Neuronal stem cell (in vitro differentiated cells): ENCODE measurements at regions not wholly inside any gene's neighbourhood (a gene's known extent, or its start where the extent isn't known, plus 50 kb on each side); places are given as distances from the start of the nearest gene placed in this dataset.
"Not testable (repeated sequence)": the region's sequence is repeated elsewhere in the genome, so short reads cannot be mapped to it uniquely, and the experiment has no call there.

Experiments used
- DNase-seq: peaks from one replicate; pipeline ENCODE4 v3.0.0-alpha.2; 2013; ENCODE audit warnings: low spot score
- H2AFZ ChIP-seq: one replicate; pipeline ENCODE4 v1.6.1; 2013; ENCODE audit warnings: mild to moderate bottlenecking, low read length, inconsistent platforms
- H2AK5ac ChIP-seq: 2 replicates; pipeline ENCODE4 v1.6.1; 2013; ENCODE audit warnings: low read depth, mild to moderate bottlenecking, inconsistent platforms, low read length, moderate library complexity, mixed read lengths
- H2BK120ac ChIP-seq: 2 replicates; pipeline ENCODE4 v1.6.1; 2013; ENCODE audit warnings: low read depth, mild to moderate bottlenecking, inconsistent platforms, low read length, moderate library complexity, mixed read lengths
- H2BK12ac ChIP-seq: one replicate; pipeline ENCODE4 v1.6.1; 2013; ENCODE audit warnings: low read length, inconsistent platforms
- H2BK15ac ChIP-seq: 2 replicates; pipeline ENCODE4 v1.6.1; 2013; ENCODE audit warnings: mild to moderate bottlenecking, low read length, inconsistent platforms, mixed read lengths
- H2BK5ac ChIP-seq: one replicate; pipeline ENCODE4 v1.6.1; 2013; ENCODE audit warnings: inconsistent platforms, mild to moderate bottlenecking, low read length, moderate library complexity
- H3K14ac ChIP-seq: one replicate; pipeline ENCODE4 v1.6.1; 2013; ENCODE audit warnings: low read length, inconsistent platforms
- H3K18ac ChIP-seq: 2 replicates; pipeline ENCODE4 v1.6.1; 2013; ENCODE audit warnings: low read length, inconsistent platforms
- H3K23ac ChIP-seq: 2 replicates; pipeline ENCODE4 v1.6.1; 2013; ENCODE audit warnings: low read depth, mild to moderate bottlenecking, mixed read lengths, low read length, inconsistent platforms; ENCODE audit not compliant: poor library complexity
- H3K27ac ChIP-seq: replicated peaks from 3 replicates; pipeline ENCODE4 v1.5.1; 2013; ENCODE audit warnings: low read length, inconsistent platforms
- H3K27me3 ChIP-seq, 3 experiments: 2 replicates each; pipeline ENCODE4 v1.6.1; 2013; ENCODE audit warnings: low read length in 3 of 3, mild to moderate bottlenecking in 2 of 3, inconsistent platforms in 1 of 3, low read depth in 1 of 3, mixed read lengths in 1 of 3, moderate library complexity in 1 of 3; ENCODE audit not compliant: control insufficient read depth in 3 of 3, insufficient read depth in 3 of 3
- H3K36me3 ChIP-seq, 2 donors: replicated peaks in 1 of 2; 2 replicates each; pipeline ENCODE4 v1.6.1; 2013; ENCODE audit warnings: low read length in 2 of 2; ENCODE audit not compliant: control insufficient read depth in 2 of 2, insufficient read depth in 2 of 2
- H3K4ac ChIP-seq: 2 replicates; pipeline ENCODE4 v1.6.1; 2013; ENCODE audit warnings: inconsistent platforms, mild to moderate bottlenecking, low read length, moderate library complexity
- H3K4me1 ChIP-seq, 2 donors: 1 replicate in 1 of 2; 2 replicates in 1 of 2; pipeline ENCODE4 v1.6.1; 2013; ENCODE audit warnings: low read length in 2 of 2, low read depth in 1 of 2; ENCODE audit not compliant: control insufficient read depth in 2 of 2, insufficient read depth in 1 of 2
- H3K4me2 ChIP-seq: one replicate; pipeline ENCODE4 v1.6.1; 2013; ENCODE audit warnings: mild to moderate bottlenecking, low read length, inconsistent platforms; ENCODE audit not compliant: insufficient read depth, poor library complexity, severe bottlenecking
- H3K4me3 ChIP-seq, 2 donors: 2 replicates each; pipeline ENCODE4 v1.5.1; 2013; ENCODE audit warnings: low read length in 2 of 2, mild to moderate bottlenecking in 2 of 2, inconsistent platforms in 1 of 2, moderate library complexity in 1 of 2
- H3K79me1 ChIP-seq: one replicate; pipeline ENCODE4 v1.6.1; 2013; ENCODE audit warnings: low read depth, mild to moderate bottlenecking, inconsistent platforms, low read length, moderate library complexity
- H3K9ac ChIP-seq: one replicate; pipeline ENCODE4 v1.6.1; 2013; ENCODE audit warnings: mild to moderate bottlenecking, low read depth, low read length, inconsistent platforms; ENCODE audit not compliant: poor library complexity
- H3K9me3 ChIP-seq, 2 donors: replicated peaks in 1 of 2; 2 replicates each; pipeline versions ENCODE3 to v1.6.1; 2013; ENCODE audit warnings: low read length in 2 of 2, mild to moderate bottlenecking in 2 of 2, inconsistent platforms in 1 of 2, low read depth in 1 of 2, mixed read lengths in 1 of 2, moderate library complexity in 1 of 2; ENCODE audit not compliant: control insufficient read depth in 2 of 2, insufficient read depth in 1 of 2
- H4K8ac ChIP-seq: one replicate; pipeline ENCODE4 v1.6.1; 2013; ENCODE audit warnings: low read depth, mild to moderate bottlenecking, inconsistent platforms, low read length, moderate library complexity
- H4K91ac ChIP-seq: one replicate; pipeline ENCODE4 v1.6.1; 2013; ENCODE audit warnings: low read length, low read depth, mild to moderate bottlenecking, inconsistent platforms; ENCODE audit not compliant: poor library complexity
- WGBS, 2 donors: extraction: QIAGEN DNeasy Blood & Tissue Kit; methylation state at CpG; one replicate each; pipeline ENCODE4 v1.1.7; 2013; ENCODE audit warnings: missing lambda C conversion rate in 2 of 2, mixed read lengths in 1 of 2; ENCODE audit not compliant: insufficient read length in 2 of 2, insufficient replicate concordance in 1 of 2; ENCODE audit errors: extremely low coverage in 2 of 2; 5-methylcytosine and 5-hydroxymethylcytosine counted together

- not testable (repeated sequence) for H4K8ac ChIP-seq, H3K23ac ChIP-seq, H3K4ac ChIP-seq, H4K91ac ChIP-seq, H2BK15ac ChIP-seq, H3K9ac ChIP-seq, H3K4me3 ChIP-seq, H2AFZ ChIP-seq, H2AK5ac ChIP-seq, H3K36me3 ChIP-seq, H3K9me3 ChIP-seq, H3K27ac ChIP-seq, DNase-seq, H2BK120ac ChIP-seq, H3K4me2 ChIP-seq, H3K4me1 ChIP-seq, H3K79me1 ChIP-seq, H3K14ac ChIP-seq, H3K18ac ChIP-seq, H2BK5ac ChIP-seq, H2BK12ac ChIP-seq, H3K27me3 ChIP-seq
- no CpG with 5 or more reads among the region's 1 CpG for WGBS, 2 donors
Observed at GRCh38 chr21:10369289-10369688, 152.1 kb upstream of the TPTE start.

GRCh38 chr21:10377758-10378157 is 143.6 kb upstream of the TPTE start:
- not testable (repeated sequence) for H2BK15ac ChIP-seq, H2BK5ac ChIP-seq, H3K4me1 ChIP-seq, H3K4ac ChIP-seq, H3K23ac ChIP-seq, H3K27me3 ChIP-seq, H2BK12ac ChIP-seq, H2BK120ac ChIP-seq, H3K18ac ChIP-seq, H3K9ac ChIP-seq, DNase-seq, H3K9me3 ChIP-seq, H4K91ac ChIP-seq, H3K79me1 ChIP-seq, H3K36me3 ChIP-seq, H2AK5ac ChIP-seq, H3K4me2 ChIP-seq, H3K27ac ChIP-seq, H2AFZ ChIP-seq, H3K14ac ChIP-seq, H4K8ac ChIP-seq
- H3K4me3 ChIP-seq, result peak overlapping the region in 1 of 2 donors; percentile 5
- WGBS, 2 donors, result no CpG with 5 or more reads among the region's 10 CpGs

- not testable (repeated sequence) for DNase-seq, H2BK12ac ChIP-seq, H3K4ac ChIP-seq, H3K4me3 ChIP-seq, H4K91ac ChIP-seq, H2BK120ac ChIP-seq, H3K14ac ChIP-seq, H3K27ac ChIP-seq, H3K36me3 ChIP-seq, H2AK5ac ChIP-seq, H3K79me1 ChIP-seq, H3K4me2 ChIP-seq, H3K9ac ChIP-seq, H3K4me1 ChIP-seq, H2BK5ac ChIP-seq, H4K8ac ChIP-seq, H2BK15ac ChIP-seq, H3K23ac ChIP-seq, H3K27me3 ChIP-seq, H2AFZ ChIP-seq, H3K9me3 ChIP-seq, H3K18ac ChIP-seq
- WGBS, 2 donors, result no CpG with 5 or more reads among the region's 9 CpGs
Observed at GRCh38 chr21:10379816-10380215, 141.6 kb upstream of the TPTE start.

- H3K9ac ChIP-seq, H3K4me2 ChIP-seq, H3K27me3 ChIP-seq, H2BK120ac ChIP-seq, H2AFZ ChIP-seq, H2BK12ac ChIP-seq, H3K79me1 ChIP-seq, H3K4me3 ChIP-seq, H3K23ac ChIP-seq, H3K18ac ChIP-seq, H3K36me3 ChIP-seq, H3K4ac ChIP-seq, H2BK5ac ChIP-seq, H2AK5ac ChIP-seq, H4K8ac ChIP-seq, H3K14ac ChIP-seq, H3K4me1 ChIP-seq, H2BK15ac ChIP-seq, H3K27ac ChIP-seq, DNase-seq, H4K91ac ChIP-seq: not testable (repeated sequence)
- WGBS, 2 donors, result no CpG with 5 or more reads among the region's 6 CpGs
- peaks cover 8 to 12% of the 10 kb centered on the region in 2 donors for H3K9me3 ChIP-seq
Observed at GRCh38 chr21:10381687-10382060, 139.7 kb upstream of the TPTE start.
